ENCODE measurements at regions not wholly inside any gene's neighbourhood (a gene's known extent, or its start where the extent isn't known, plus 50 kb on each side); places are given as distances from the start of the nearest gene placed in this dataset.
A peak's percentile ranks its signal among the peaks of the same experiment; 100 is the strongest.

DNA sequence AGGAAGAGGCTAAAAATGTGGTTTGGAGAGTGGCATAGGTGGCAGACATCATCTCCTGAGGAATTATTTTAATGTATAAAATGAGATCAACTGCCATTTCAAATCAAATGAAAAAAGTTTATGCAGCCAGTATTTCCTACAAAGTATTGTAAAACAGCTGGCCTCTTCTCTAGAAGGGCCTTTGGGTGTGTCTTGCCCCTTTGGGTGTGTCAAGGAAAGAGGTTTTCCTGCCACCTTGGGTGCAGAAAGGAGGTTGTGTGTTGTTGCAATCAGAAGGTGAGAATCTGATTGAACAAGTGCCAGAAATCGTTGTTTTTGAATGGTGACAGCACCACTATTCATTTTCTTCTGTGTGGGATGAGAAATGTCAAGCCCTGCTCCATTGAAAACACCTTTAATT is 127.4 kb downstream of the RMI1 start:
- no peak overlapping the region for H3K27ac Mint-ChIP-seq (ENCODE audit: unreplicated experiment)
- H3K4me1 Mint-ChIP-seq: peaks cover 14% of the 10 kb centered on the region
- no peaks in the 10 kb centered on the region for H3K36me3 Mint-ChIP-seq (ENCODE audit: low read depth)
- TF ChIP-seq, protein P1, sequence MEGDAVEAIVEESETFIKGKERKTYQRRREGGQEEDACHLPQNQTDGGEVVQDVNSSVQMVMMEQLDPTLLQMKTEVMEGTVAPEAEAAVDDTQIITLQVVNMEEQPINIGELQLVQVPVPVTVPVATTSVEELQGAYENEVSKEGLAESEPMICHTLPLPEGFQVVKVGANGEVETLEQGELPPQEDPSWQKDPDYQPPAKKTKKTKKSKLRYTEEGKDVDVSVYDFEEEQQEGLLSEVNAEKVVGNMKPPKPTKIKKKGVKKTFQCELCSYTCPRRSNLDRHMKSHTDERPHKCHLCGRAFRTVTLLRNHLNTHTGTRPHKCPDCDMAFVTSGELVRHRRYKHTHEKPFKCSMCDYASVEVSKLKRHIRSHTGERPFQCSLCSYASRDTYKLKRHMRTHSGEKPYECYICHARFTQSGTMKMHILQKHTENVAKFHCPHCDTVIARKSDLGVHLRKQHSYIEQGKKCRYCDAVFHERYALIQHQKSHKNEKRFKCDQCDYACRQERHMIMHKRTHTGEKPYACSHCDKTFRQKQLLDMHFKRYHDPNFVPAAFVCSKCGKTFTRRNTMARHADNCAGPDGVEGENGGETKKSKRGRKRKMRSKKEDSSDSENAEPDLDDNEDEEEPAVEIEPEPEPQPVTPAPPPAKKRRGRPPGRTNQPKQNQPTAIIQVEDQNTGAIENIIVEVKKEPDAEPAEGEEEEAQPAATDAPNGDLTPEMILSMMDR (conservative IDR thresholded peaks at IDR 0.05): no peak
- peaks cover 4% of the 10 kb centered on the region for H3K9me3 Mint-ChIP-seq
- H3K4me3 Mint-ChIP-seq: no peak overlapping the region
- no peak for DNase-seq (ENCODE audit: low read depth, low spot score)
- H3K27me3 Mint-ChIP-seq (ENCODE audit: low read depth): peaks cover 3% of the 10 kb centered on the region

DNA sequence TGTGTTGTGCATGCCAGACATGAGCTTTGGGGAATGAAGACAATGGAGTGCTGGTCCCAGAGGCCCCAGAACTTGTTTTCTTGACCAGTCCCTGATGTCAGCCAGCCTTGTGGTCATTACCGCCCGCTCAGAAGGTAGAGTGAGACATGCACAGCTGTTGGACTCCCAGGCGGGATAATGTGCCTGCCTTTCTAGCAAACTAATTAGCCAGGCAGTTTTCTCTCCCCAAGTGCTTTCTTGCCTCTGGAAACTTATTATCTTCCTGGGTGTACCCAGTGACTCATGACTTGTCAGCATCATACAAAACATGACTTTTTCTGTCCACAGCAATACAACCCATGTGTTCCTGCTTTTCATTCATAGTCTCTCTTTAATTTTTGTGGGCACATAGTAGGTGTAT is 131.1 kb downstream of the RMI1 start:
- Mint-ChIP-seq H3K9me3 (peaks cover 22% of the 10 kb centered on the region), H3K27ac (ENCODE audit: unreplicated experiment) (no peak overlapping the region), H3K4me3 (no peak overlapping the region), H3K27me3 (ENCODE audit: low read depth) (peaks cover 3% of the 10 kb centered on the region), H3K4me1 (no peaks in the 10 kb centered on the region), H3K36me3 (ENCODE audit: low read depth) (peaks cover 5% of the 10 kb centered on the region)
- TF ChIP-seq, protein P1 (conservative IDR thresholded peaks at IDR 0.05): no peak
- DNase-seq (ENCODE audit: low read depth, low spot score): no peak

DNA sequence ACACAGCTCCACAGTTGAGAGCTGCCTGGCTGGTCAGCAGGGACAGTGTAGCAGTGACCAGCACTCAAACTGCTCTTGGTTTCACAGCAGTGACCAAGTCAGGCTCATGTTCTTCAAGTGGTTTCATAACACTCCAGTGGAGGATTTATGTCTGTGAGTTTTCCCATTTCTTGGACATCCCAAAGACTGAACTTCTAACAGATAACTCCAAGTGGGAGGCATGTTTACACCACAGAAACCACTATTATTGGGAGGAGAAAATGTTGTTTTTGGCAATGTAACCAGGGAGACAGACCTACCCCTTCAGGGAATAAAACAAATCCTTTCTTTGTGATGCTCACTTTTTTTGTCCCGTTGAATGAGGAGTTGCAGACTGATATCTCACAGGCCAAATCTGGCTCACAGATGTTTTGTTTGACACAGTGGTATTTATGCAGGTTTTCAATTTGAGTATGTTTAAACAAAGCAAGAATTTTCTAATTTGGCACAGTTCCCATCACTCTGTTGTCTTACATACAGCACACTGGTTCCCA is 141.5 kb downstream of the RMI1 start:
- no peak for DNase-seq (ENCODE audit: low read depth, low spot score)
- H3K4me1 Mint-ChIP-seq: peaks cover 31% of the 10 kb centered on the region
- no peaks in the 10 kb centered on the region for H3K27me3 Mint-ChIP-seq (ENCODE audit: low read depth)
- no peak overlapping the region for H3K4me3 Mint-ChIP-seq
- H3K27ac Mint-ChIP-seq (ENCODE audit: unreplicated experiment): peak overlapping the region; percentile 43
- TF ChIP-seq, protein P1 (conservative IDR thresholded peaks at IDR 0.05): no peak
- no peaks in the 10 kb centered on the region for H3K36me3 Mint-ChIP-seq (ENCODE audit: low read depth)
- H3K9me3 Mint-ChIP-seq: peaks cover 3% of the 10 kb centered on the region

DNA sequence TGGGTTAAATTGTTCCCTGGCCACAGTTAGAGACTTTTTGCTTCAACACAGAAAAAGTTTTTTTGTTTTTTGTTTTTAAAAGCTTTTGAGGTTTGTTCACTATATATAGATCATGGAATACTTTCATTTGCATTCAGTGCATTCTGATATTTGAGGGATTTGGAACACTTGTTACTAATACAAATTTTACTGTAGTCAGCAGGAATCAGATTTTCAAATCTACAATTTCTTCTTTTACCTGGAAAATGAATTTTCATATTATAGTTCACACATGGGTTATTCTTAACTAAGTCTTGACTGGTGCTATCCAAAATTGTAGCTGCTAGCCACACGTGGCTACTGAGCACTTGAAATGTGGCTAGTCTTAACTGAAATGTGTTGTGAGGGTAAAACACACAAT is 142.0 kb downstream of the RMI1 start:
- H3K27me3 Mint-ChIP-seq (ENCODE audit: low read depth): no peaks in the 10 kb centered on the region
- no peak overlapping the region for H3K27ac Mint-ChIP-seq (ENCODE audit: unreplicated experiment)
- peaks cover 3% of the 10 kb centered on the region for H3K9me3 Mint-ChIP-seq
- TF ChIP-seq, protein P1 (conservative IDR thresholded peaks at IDR 0.05): no peak
- H3K4me3 Mint-ChIP-seq: no peak overlapping the region
- no peak for DNase-seq (ENCODE audit: low read depth, low spot score)
- H3K4me1 Mint-ChIP-seq: peaks cover 31% of the 10 kb centered on the region
- H3K36me3 Mint-ChIP-seq (ENCODE audit: low read depth): no peaks in the 10 kb centered on the region

DNA sequence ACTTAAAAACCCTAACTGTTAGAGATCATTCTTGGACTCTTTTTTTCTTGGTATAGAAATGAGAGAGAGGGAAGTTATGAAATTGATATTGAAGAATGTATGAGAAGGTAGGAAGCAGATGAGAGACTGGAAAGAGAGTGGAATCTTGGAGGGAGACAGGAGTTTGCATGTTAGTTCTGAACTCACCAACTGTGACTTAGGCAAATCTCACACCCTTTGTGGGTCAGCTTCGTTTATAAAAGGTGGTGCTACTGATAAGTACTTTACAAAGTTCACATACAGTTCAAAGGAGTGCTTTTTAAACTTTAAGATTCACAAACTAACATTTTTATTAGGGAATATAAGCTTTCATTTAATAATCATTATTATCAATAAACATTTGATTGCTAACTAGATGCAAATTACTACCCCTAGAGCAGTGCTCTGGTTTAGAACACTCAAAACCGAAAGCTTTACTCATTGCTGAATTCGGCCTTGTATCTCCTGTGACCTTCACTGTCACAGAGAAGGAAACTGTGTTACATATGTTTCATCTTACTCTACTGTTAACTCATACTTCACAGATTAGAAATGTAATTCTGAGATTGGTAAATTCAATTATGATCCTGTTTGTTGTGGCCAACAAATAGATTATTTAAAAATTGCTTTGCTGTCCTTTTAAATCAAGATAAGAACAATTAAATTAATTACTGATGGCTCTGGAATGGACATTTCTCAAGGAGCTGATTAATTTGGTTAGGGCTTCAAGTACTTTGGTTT is 143.2 kb downstream of the RMI1 start:
- DNase-seq (ENCODE audit: low read depth, low spot score): no peak
- Mint-ChIP-seq H3K9me3 (peaks cover 3% of the 10 kb centered on the region), H3K4me1 (peaks cover 31% of the 10 kb centered on the region), H3K4me3 (no peak overlapping the region), H3K27ac (ENCODE audit: unreplicated experiment) (no peak overlapping the region), H3K27me3 (ENCODE audit: low read depth) (no peaks in the 10 kb centered on the region), H3K36me3 (ENCODE audit: low read depth) (no peaks in the 10 kb centered on the region)
- TF ChIP-seq, protein P1 (conservative IDR thresholded peaks at IDR 0.05): no peak
